Stimulated activated memory B cell treated with anti-CD40 and anti-IgM and Interleukin-4, amounts not matched to agents 10 μg/mL and 1 μg/mL and 100 μg/mL, for 72 hours (primary cell): ENCODE measurements at regions not wholly inside any gene's neighbourhood (a gene's known extent, or its start where the extent isn't known, plus 50 kb on each side); places are given as distances from the start of the nearest gene placed in this dataset.

Experiments used
- ATAC-seq: fragments of 150-1000 bp; cut with Tn5 transposase; 2 replicates; pipeline ENCODE4 v1.10.0; 2021
- H3K27ac Mint-ChIP-seq: one replicate; pipeline ENCODE4 v1.8.0; 2022; ENCODE audit warnings: mild to moderate bottlenecking, mixed read lengths
- H3K27me3 Mint-ChIP-seq: one replicate; pipeline ENCODE4 v1.8.0; 2022; ENCODE audit warnings: mixed read lengths
- H3K36me3 Mint-ChIP-seq: one replicate; pipeline ENCODE4 v1.8.0; 2022; ENCODE audit warnings: mixed read lengths
- H3K4me1 Mint-ChIP-seq: one replicate; pipeline ENCODE4 v1.8.0; 2022; ENCODE audit warnings: mixed read lengths
- H3K4me3 Mint-ChIP-seq: one replicate; pipeline ENCODE4 v1.8.0; 2022; ENCODE audit warnings: mild to moderate bottlenecking, moderate library complexity, mixed read lengths
- H3K9me3 Mint-ChIP-seq: one replicate; pipeline ENCODE4 v1.8.0; 2022; ENCODE audit warnings: mixed read lengths

- H3K27me3 Mint-ChIP-seq, result no peaks in the 10 kb centered on the region
- peaks cover 12% of the 10 kb centered on the region for H3K9me3 Mint-ChIP-seq
- no peak for ATAC-seq
- no peak overlapping the region for H3K27ac Mint-ChIP-seq
- H3K4me1 Mint-ChIP-seq, result no peaks in the 10 kb centered on the region
- H3K4me3 Mint-ChIP-seq, result no peak overlapping the region
- no peaks in the 10 kb centered on the region for H3K36me3 Mint-ChIP-seq
Observed at GRCh38 chr2:5921081-5921642, 229.0 kb downstream of the SOX11 start.

- Mint-ChIP-seq H3K27ac (no peak overlapping the region), H3K4me1 (no peaks in the 10 kb centered on the region), H3K27me3 (no peaks in the 10 kb centered on the region), H3K36me3 (no peaks in the 10 kb centered on the region), H3K9me3 (peaks cover 8% of the 10 kb centered on the region), H3K4me3 (no peak overlapping the region)
- ATAC-seq, result no peak
Observed at GRCh38 chr2:5923957-5924945, 232.1 kb downstream of the SOX11 start.

GRCh38 chr2:5925604-5926003 is 233.4 kb downstream of the SOX11 start:
- Mint-ChIP-seq H3K27me3 (no peaks in the 10 kb centered on the region), H3K4me1 (no peaks in the 10 kb centered on the region), H3K36me3 (no peaks in the 10 kb centered on the region), H3K27ac (no peak overlapping the region), H3K9me3 (peaks cover 13% of the 10 kb centered on the region), H3K4me3 (no peak overlapping the region)
- no peak for ATAC-seq

GRCh38 chr2:5926871-5927512 is 234.8 kb downstream of the SOX11 start:
- no peaks in the 10 kb centered on the region for H3K36me3 Mint-ChIP-seq
- H3K4me1 Mint-ChIP-seq, result no peaks in the 10 kb centered on the region
- no peak overlapping the region for H3K27ac Mint-ChIP-seq
- H3K9me3 Mint-ChIP-seq, result peaks cover 13% of the 10 kb centered on the region
- H3K27me3 Mint-ChIP-seq, result no peaks in the 10 kb centered on the region
- no peak overlapping the region for H3K4me3 Mint-ChIP-seq
- ATAC-seq, result no peak

- ATAC-seq, result no peak
- no peaks in the 10 kb centered on the region for H3K27me3 Mint-ChIP-seq
- H3K27ac Mint-ChIP-seq, result no peak overlapping the region
- H3K36me3 Mint-ChIP-seq, result no peaks in the 10 kb centered on the region
- peaks cover 8% of the 10 kb centered on the region for H3K9me3 Mint-ChIP-seq
- no peaks in the 10 kb centered on the region for H3K4me1 Mint-ChIP-seq
- H3K4me3 Mint-ChIP-seq, result no peak overlapping the region
Observed at GRCh38 chr2:5932556-5933469, 240.6 kb downstream of the SOX11 start.

GRCh38 chr2:5933669-5934068 is 241.5 kb downstream of the SOX11 start:
- no peak overlapping the region for H3K4me3 Mint-ChIP-seq
- H3K27ac Mint-ChIP-seq, result no peak overlapping the region
- no peaks in the 10 kb centered on the region for H3K27me3 Mint-ChIP-seq
- ATAC-seq, result no peak
- H3K4me1 Mint-ChIP-seq, result no peaks in the 10 kb centered on the region
- H3K36me3 Mint-ChIP-seq, result no peaks in the 10 kb centered on the region
- peaks cover 8% of the 10 kb centered on the region for H3K9me3 Mint-ChIP-seq

- ATAC-seq, result no peak
- Mint-ChIP-seq H3K36me3 (no peaks in the 10 kb centered on the region), H3K4me1 (peaks cover 8% of the 10 kb centered on the region), H3K4me3 (no peak overlapping the region), H3K9me3 (peaks cover 3% of the 10 kb centered on the region), H3K27ac (no peak overlapping the region), H3K27me3 (no peaks in the 10 kb centered on the region)
Observed at GRCh38 chr2:5937321-5937720, 245.1 kb downstream of the SOX11 start.

GRCh38 chr2:5937851-5938565 is 245.8 kb downstream of the SOX11 start:
- Mint-ChIP-seq H3K4me1 (peaks cover 9% of the 10 kb centered on the region), H3K4me3 (no peak overlapping the region), H3K36me3 (no peaks in the 10 kb centered on the region), H3K9me3 (peaks cover 4% of the 10 kb centered on the region), H3K27me3 (no peaks in the 10 kb centered on the region), H3K27ac (no peak overlapping the region)
- ATAC-seq, result no peak

GRCh38 chr2:5938566-5938896 is 246.3 kb downstream of the SOX11 start:
- H3K4me1 Mint-ChIP-seq, result peaks cover 9% of the 10 kb centered on the region
- no peaks in the 10 kb centered on the region for H3K27me3 Mint-ChIP-seq
- H3K36me3 Mint-ChIP-seq, result no peaks in the 10 kb centered on the region
- no peak overlapping the region for H3K27ac Mint-ChIP-seq
- no peak overlapping the region for H3K4me3 Mint-ChIP-seq
- H3K9me3 Mint-ChIP-seq, result peaks cover 6% of the 10 kb centered on the region
- no peak for ATAC-seq

GRCh38 chr2:5939553-5939952 is 247.4 kb downstream of the SOX11 start:
- no peak for ATAC-seq
- no peaks in the 10 kb centered on the region for H3K27me3 Mint-ChIP-seq
- H3K9me3 Mint-ChIP-seq, result peaks cover 6% of the 10 kb centered on the region
- no peak overlapping the region for H3K27ac Mint-ChIP-seq
- H3K4me1 Mint-ChIP-seq, result peaks cover 9% of the 10 kb centered on the region
- no peak overlapping the region for H3K4me3 Mint-ChIP-seq
- H3K36me3 Mint-ChIP-seq, result no peaks in the 10 kb centered on the region

GRCh38 chr2:5940596-5941535 is 248.7 kb downstream of the SOX11 start:
- Mint-ChIP-seq H3K4me1 (peaks cover 9% of the 10 kb centered on the region), H3K4me3 (no peak overlapping the region), H3K9me3 (peaks cover 6% of the 10 kb centered on the region), H3K27ac (no peak overlapping the region), H3K36me3 (no peaks in the 10 kb centered on the region), H3K27me3 (no peaks in the 10 kb centered on the region)
- ATAC-seq, result no peak

GRCh38 chr2:5942204-5942603 is 250.0 kb downstream of the SOX11 start:
- H3K27me3 Mint-ChIP-seq, result no peaks in the 10 kb centered on the region
- H3K36me3 Mint-ChIP-seq, result no peaks in the 10 kb centered on the region
- H3K4me1 Mint-ChIP-seq, result peaks cover 9% of the 10 kb centered on the region
- H3K27ac Mint-ChIP-seq, result no peak overlapping the region
- H3K9me3 Mint-ChIP-seq, result peaks cover 6% of the 10 kb centered on the region
- H3K4me3 Mint-ChIP-seq, result no peak overlapping the region
- ATAC-seq, result peak; percentile 73

GRCh38 chr2:5945742-5946141 is 253.6 kb downstream of the SOX11 start:
- Mint-ChIP-seq H3K27ac (no peak overlapping the region), H3K4me1 (peaks cover 9% of the 10 kb centered on the region), H3K9me3 (peaks cover 10% of the 10 kb centered on the region), H3K4me3 (no peak overlapping the region), H3K36me3 (no peaks in the 10 kb centered on the region), H3K27me3 (no peaks in the 10 kb centered on the region)
- ATAC-seq, result no peak
